ENCODE measurements at regions not wholly inside any gene's neighbourhood (a gene's known extent, or its start where the extent isn't known, plus 50 kb on each side); places are given as distances from the start of the nearest gene placed in this dataset.

DNA sequence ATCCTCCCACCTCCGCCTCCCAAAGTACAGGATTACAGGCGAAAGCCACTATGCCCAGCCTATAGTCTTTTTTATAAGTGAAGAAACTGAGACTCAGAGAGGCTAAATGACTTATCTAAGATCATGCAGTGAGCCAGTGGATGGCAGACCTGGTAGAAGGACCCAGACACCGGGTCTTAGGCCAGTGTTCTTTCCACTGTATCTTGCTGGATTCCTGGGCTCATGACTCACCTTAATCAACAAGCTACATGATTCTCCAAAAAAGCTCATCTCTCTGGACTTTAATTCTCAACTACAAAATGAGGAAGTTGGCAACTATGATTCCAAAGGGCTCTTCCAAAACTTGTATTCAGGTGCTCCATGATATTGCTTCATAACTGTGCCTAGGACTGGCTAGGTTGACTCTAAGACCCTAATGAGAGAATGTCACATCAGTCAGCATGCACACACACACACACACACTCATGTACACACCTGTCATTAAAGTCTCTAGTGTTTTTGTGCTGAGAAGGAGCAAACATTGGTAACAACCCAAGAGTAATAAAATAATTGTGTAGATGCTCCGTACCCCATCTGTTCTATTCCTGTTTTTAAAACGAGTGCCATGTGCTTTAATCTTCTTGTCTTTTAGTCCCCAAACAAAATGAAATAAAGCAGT lies 89.7 kb upstream of the SLC4A7 start:
- TF ChIP-seq CTCF (IDR thresholded peaks at IDR 0.05 in 2 of 3, conservative IDR thresholded peaks at IDR 0.05 in 1 of 3; ENCODE audit: borderline replicate concordance in 1 of 3, insufficient read depth in 1 of 3, low read depth in 2 of 3, low read length in 2 of 3) (no peak), EZH2phosphoT487 (IDR thresholded peaks at IDR 0.05; ENCODE audit: borderline replicate concordance) (no peak), TCF7L2 (IDR thresholded peaks at IDR 0.05; ENCODE audit: borderline replicate concordance, extremely low read depth, insufficient read depth, insufficient read length) (no peak), EZH2 (IDR thresholded peaks at IDR 0.05) (no peak), MAX (IDR thresholded peaks at IDR 0.05) (no peak), EGR1 (IDR thresholded peaks at IDR 0.05; ENCODE audit: low read depth) (no peak), POLR2A (IDR thresholded peaks at IDR 0.05; ENCODE audit: borderline replicate concordance, extremely low read depth, insufficient read depth, insufficient read length) (no peak), ZBTB33 (IDR thresholded peaks at IDR 0.05; ENCODE audit: extremely low read depth, insufficient replicate concordance, low read length) (no peak), POLR2AphosphoS5 (IDR thresholded peaks at IDR 0.05; ENCODE audit: low read depth, low read length) (no peak), JUND (IDR thresholded peaks at IDR 0.05) (no peak), RAD21 (IDR thresholded peaks at IDR 0.05; ENCODE audit: low read depth) (no peak)
- TF ChIP-seq, protein P1, sequence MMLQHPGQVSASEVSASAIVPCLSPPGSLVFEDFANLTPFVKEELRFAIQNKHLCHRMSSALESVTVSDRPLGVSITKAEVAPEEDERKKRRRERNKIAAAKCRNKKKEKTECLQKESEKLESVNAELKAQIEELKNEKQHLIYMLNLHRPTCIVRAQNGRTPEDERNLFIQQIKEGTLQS (IDR thresholded peaks at IDR 0.05) = no peak
